GM21825 (cell line): ENCODE measurements at regions not wholly inside any gene's neighbourhood (a gene's known extent, or its start where the extent isn't known, plus 50 kb on each side); places are given as distances from the start of the nearest gene placed in this dataset.

Source experiments
- ATAC-seq: cut with Tn5 transposase; IDR thresholded peaks from one replicate; pipeline ENCODE4 v1.9.1; 2021; ENCODE audit warnings: mild to moderate bottlenecking, moderate library complexity; ENCODE audit not compliant: unreplicated experiment

DNA sequence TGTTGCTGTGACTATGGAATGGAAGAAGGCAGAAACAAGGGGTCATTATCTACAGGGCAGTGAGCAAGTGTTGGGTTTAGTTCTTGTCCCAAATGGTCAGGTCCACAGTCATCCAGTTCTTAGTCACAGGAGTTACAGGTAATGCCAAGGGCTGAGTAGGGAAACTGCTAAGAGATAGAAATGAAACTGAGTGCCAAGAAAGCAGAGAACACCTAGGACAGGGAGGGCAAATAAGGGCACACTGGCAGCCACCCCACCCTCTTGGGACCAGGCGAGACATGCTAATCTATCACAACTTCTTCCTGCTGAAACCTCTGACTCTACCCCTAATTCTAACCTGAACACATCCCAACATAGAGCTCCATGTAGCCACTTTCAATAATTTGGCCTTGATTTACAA lies 103.2 kb downstream of the KLF4 start:
- ATAC-seq = no peak
